LHCN-M2 (cell line): ENCODE measurements at regions not wholly inside any gene's neighbourhood (a gene's known extent, or its start where the extent isn't known, plus 50 kb on each side); places are given as distances from the start of the nearest gene placed in this dataset.
A peak's percentile ranks its signal among the peaks of the same experiment; 100 is the strongest.
"Not testable (repeated sequence)": the region's sequence is repeated elsewhere in the genome, so short reads cannot be mapped to it uniquely, and the experiment has no call there.

Source experiments
- DNase-seq: peaks from one replicate; pipeline ENCODE4 v3.0.0-alpha.2; 2012; ENCODE audit warnings: low read depth

DNA sequence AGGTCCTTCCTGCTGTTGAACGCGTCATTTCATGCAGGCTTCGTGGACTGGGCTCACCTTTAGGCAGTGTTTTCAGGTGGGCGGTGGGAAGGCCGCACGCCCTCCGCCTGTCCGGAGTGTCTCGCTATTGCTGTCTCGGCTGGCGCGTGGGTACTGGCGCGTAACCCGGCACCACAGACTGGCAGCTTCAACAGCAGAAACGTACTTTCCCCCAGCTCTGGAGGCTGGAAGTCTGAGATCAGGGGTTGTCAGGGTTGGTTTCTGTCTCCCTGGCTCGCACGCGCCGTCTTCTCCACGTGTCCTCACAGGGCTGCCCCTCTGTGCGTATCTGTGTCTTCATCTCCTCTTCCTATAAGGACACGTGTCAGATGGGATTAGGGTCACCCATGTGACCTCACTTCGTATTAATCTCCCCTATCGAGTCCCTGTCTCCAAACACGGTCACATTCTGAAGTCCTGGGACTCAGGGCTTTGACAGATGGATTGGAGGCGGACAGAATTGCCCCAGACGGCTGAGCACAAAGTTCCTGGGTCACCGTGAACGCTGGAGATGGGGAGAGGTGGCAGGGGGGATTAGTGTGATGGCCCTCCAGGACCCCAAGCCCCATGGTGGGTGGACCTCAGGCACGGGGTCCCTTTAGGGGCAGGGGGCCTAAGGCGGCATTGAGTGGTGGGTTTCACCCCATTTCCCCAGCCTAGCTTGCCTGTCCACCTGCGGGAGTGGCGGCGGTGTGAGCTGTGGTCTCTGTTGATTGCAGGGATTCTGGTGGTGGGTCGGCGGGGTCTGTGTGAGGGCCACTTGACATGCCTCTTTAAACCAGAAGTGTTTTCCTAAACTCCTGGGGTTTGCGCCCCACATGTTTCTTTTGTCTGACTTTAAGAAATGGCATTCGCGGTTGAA is 83.4 kb upstream of the LRPAP1 start:
- no peak for DNase-seq

DNA sequence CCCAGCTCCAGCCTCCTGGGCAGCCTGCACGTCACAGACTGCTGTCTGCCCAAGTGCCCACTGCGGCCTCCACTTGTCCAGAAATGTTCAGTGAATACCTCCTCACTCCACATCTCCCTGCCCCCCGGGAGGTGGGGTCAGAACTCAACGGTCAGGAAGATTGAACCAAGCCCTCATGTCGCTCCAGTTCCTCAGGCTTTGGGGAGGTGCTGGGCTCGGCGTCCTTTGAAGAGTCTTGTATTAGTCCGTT is 82.4 kb upstream of the LRPAP1 start:
- no peak for DNase-seq

DNA sequence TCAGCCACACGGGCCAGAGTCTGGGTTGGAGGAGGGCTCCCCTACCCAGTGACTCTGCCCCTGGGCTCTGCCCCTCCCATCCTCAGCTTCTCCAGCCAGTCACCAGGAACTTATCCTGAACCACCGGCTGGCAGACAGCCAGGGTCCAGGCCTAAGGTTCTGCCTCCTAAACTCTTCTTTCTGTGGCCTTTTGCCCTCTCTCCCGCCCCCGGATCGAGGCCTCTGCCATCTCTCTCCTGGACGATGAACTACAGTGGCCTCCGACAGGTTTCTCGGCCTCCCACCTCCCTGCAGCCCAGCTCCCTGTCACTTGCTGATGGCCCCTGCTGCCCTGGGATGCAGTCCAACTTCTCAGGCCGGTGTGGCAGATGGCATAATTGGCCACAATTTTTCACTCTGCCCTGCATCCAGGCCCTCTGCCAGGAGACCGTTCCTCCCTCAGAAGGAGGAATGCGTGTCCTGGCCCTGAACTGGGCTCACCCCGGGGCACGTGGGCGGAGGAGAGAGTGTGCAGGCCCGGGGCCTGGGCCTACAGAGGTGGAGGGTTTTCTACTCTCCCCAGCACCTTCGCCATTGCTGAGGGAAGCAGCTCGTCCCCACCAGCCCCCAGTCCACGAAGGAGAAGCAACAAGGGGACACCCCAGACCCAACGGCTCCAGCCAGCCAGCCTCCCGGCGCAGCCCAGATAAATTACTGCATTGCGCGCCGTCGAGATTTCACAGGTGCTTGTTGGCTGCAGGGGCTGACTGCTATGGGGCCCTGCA is 81.9 kb upstream of the LRPAP1 start:
- no peak for DNase-seq

DNA sequence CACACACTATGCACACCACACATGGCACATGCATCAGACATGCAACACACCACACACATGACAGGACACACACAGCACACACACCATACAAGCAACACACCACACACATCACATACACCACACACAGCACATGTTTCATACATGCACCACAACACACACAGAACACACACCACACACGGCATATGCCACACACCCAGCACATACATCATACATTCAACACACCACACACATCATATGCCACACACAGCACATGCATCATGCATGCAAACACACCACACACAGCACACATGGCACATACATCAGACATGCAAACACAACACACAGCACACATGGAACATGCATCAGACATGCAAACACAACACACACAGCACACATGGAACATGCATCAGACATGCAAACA is 80.7 kb upstream of the LRPAP1 start:
- DNase-seq: no peak

GRCh38 chr4:3612281-3612680 is 80.1 kb upstream of the LRPAP1 start:
- no peak for DNase-seq

DNA sequence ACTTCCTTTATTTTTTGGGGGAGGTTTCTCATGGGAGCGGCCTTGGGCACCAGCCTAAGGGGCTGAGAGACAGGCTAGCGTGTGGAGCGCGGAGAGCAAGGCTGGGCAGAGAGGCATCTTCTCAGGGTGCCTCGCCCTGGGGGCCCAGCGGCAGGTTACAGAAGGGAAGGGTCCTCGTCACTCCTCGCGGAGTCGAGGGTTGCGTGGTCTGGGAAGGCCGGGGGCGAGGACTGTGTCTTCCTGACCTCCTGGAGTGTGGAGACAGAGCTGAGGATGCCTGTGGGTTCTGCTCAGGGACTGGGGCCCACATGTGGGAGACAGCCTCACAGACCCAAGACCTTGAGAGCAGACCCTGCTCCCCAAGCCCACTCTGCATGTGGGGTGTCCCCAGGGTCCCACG is 79.6 kb upstream of the LRPAP1 start:
- DNase-seq: no peak

GRCh38 chr4:3610851-3611250 is 78.6 kb upstream of the LRPAP1 start:
- DNase-seq: not testable (repeated sequence)

- not testable (repeated sequence) for DNase-seq
Measured at GRCh38 chr4:3609905-3610304, 77.7 kb upstream of the LRPAP1 start.

- no peak for DNase-seq
Measured at GRCh38 chr4:3607690-3608552, 75.7 kb upstream of the LRPAP1 start.

GRCh38 chr4:3606850-3607249 is 74.6 kb upstream of the LRPAP1 start:
- peak; percentile 6 for DNase-seq

- not testable (repeated sequence) for DNase-seq
Measured at GRCh38 chr4:3606271-3606670, 74.0 kb upstream of the LRPAP1 start.

GRCh38 chr4:3605491-3605890 is 73.3 kb upstream of the LRPAP1 start:
- no peak for DNase-seq

GRCh38 chr4:3602886-3603645 is 70.8 kb upstream of the LRPAP1 start:
- not testable (repeated sequence) for DNase-seq

DNA sequence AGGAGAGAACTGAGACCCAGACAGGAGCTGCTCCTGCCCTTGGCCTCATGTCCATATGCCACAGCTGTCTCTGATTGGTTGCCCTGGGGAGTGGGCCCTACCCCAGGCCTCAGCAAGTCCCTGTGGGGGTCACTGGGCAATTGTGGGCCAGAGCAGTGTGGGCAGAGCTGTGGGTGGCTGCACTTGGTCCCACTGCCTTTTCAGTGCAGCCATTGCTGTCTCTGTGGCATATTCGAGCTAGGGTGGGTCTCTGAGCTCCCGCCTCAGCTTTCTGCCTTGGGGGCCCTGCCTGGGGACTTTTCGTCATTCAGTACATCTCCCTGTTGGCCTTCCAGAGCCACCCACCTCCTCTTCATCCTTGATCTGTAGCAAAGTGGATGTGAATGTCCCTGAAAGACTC is 69.8 kb upstream of the LRPAP1 start:
- DNase-seq: no peak

DNA sequence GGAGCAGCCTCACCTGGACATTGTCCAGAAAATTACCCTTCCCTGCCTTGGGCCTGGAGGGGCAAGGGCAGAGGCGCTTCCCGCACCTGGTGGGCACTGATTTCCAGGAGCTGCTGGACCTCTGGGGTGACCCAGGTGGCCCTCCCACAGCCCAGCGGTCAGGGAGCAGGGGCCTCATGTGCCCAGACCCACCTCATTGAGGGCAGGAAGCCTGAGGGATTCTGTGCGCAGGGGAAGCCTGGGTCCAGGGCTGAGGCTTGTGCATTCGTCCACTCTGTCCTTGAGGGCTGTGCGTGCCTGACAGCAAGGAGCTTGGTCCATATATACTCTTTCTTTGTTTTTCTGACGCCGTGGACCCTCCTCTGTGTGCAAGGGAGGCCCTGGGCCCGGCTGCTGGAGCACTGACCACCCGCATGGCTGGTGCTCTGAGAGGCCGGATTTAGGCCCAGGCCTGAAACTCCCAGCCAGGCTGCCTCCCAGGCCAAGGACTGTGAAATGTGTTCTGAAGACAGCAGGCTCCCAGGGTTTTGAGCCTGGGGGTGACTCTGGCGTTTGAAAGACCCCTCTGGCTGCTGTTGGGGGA is 69.0 kb upstream of the LRPAP1 start:
- not testable (repeated sequence) for DNase-seq

- no peak for DNase-seq
Measured at GRCh38 chr4:3599951-3600350, 67.7 kb upstream of the LRPAP1 start.

- DNase-seq: no peak
Measured at GRCh38 chr4:3598695-3599227, 66.5 kb upstream of the LRPAP1 start.

DNA sequence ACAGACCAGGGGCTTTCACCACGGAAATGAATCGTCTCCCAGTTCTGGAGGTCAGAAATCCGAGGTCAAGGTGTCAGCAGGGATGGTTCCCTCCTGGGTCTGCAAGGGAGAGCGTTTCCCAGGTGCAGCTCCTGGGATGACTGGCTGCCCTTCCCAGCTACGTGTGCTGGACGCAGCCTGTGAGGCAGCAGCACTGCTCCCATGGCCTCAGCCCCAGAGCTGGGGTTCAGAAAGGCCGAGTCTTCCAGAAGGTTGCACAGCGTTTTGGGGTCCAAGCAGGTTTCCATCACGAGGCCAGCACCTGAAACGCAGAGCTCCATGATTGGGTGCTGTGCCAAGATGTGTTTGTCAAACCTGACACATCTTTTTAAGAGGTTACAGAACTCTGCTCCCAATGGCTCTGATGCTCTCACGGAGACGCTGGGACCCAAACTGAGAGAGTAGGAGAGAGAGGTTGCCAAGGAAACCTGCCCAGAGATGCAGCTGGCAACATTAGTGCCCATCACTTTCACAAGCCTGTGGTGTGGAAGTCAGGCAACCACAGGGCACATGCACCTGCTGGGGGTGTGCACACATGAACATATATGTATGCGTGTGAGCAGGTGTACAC is 65.8 kb upstream of the LRPAP1 start:
- DNase-seq: not testable (repeated sequence)

DNA sequence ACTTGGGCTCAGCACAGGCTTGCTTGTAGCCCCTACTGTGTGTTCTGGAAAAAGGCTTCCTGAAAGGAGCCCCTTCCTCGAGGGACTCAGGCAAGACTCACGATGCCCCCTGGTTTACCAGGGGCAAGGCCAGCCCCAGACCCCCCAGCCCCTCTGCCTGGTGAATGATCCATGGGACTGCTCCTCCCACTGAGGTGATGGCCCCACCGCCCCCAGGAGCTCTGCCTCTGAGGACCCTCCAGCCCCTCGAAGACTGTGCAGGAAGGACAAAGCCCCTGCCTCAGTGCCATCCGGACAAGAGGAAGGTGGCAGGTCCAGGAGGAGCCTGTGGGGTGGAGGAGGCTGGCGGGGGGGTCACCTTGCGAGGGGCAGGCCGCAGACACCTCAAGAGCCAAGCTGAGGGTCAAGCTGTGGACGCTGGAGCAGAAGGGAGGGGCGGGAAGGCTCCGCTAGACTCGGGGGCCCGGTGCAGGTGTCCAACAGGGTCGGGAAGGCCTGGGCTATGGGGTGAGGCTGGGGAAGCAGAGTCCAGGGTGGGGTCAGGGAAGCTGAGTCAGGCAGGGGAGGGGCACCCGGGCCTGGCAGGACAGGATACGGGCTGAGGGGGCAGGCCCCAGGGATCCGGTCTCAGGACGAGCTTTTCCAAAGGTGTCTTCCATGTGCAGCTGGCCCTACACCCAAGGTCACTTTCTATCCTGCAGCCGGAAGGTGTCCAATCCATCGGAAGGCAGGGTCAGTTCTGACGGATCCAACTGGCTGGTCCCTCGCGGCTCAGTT is 64.9 kb upstream of the LRPAP1 start:
- not testable (repeated sequence) for DNase-seq
